K562 (cell line): ENCODE measurements at regions not wholly inside any gene's neighbourhood (a gene's known extent, or its start where the extent isn't known, plus 50 kb on each side); places are given as distances from the start of the nearest gene placed in this dataset.

Experiments
- KDM1A ChIP-seq, 2 experiments: fragments of 450-650 bp; IDR thresholded peaks; 2 replicates each; pipeline ENCODE4 v1.6.1; 2016; ENCODE audit warnings: mild to moderate bottlenecking in 2 of 2
- KLF1 ChIP-seq: fragments of 450-650 bp; IDR thresholded peaks from 2 replicates; pipeline ENCODE4 v1.6.1; 2016; ENCODE audit warnings: missing genetic modification characterization, missing compliant biosample characterization
- NFATC3 ChIP-seq: fragments of 450-650 bp; IDR thresholded peaks from 2 replicates; pipeline ENCODE4 v1.6.1; 2017; ENCODE audit warnings: mild to moderate bottlenecking

GRCh38 chr6:9173229-9173628 is 737.9 kb upstream of the SLC35B3 start:
- TF ChIP-seq NFATC3 (no peak), KLF1 (no peak), KDM1A (IDR thresholded peaks at IDR 0.05) (no peak)
